ENCODE measurements at regions not wholly inside any gene's neighbourhood (a gene's known extent, or its start where the extent isn't known, plus 50 kb on each side); places are given as distances from the start of the nearest gene placed in this dataset.

DNA sequence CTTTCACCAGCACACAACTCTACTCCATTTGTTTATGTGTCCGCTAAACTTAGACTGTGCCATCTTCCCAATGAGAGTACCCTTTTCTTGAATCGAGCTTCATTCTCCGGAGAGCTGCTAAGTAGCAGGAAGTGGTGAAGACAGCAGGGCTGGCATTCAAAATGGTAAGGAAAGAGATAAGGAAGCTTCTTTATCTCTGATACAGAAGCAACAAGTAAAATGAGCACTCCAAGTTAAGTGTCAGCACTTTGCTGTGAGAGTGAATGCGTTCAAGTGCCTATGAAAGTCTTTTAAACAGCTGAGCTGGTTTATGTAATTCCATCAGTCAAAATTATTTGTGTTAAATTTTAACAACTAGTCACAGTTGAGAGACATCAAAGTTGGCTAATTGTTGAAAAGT is 386.8 kb upstream of the PTPRD start:
- DNase-seq (ENCODE audit: low spot score) = no peak

DNA sequence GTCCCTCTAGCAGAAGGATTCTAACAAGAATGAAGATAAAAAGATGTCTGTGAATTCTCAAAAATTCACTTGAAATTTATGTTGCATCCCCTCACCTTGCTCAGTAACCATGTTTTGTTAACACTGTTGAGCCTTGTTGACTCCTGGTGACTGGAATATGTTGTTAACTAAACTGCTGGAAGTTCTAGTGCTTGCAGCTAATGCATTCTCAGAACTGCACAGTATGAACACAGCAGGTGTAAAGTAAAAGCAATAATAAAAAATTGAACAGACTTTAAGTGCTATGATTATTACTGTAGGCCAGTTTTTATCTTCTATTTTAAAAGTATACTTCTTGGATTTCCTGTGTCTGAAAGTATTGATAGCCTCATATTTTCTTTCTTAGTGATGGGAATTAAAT is 388.7 kb upstream of the PTPRD start:
- DNase-seq (ENCODE audit: low spot score) = no peak

DNA sequence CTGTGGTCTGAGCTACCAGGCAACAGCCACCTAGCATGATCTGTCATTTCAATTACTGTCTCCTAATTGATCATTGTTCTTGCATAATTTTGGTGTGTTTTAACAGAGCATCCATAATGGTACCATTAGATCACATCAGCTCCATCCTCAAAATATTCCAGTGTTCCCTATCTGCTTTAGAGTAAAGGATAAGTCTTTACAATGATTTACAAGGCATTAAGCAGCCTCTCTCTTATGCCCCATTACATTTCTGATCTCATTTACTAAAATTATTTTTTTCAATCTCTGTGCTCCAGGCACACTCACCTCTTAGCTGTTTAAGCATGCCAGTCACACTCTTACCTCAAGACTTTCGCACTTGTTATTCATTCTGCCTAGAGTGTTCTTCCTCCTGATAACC is 389.9 kb upstream of the PTPRD start:
- no peak for DNase-seq (ENCODE audit: low spot score)

DNA sequence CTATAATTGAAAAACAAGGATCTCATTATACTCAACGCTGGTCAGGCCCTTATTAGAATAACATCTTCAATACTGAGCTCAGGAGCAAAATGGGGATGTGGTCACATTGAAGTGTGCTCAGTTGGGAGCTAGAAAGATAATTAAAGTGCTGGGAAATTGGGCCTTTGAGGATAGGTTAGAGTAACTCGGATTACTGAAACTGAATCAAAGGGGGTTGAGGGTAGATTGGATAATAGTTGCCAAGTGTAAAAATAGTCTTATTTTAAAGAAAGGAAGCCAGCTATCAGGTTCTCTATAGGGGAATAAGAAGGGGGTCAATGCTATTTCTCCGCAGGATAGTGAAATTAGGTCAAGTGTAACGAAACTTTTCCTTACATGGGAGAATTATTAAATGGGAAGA is 391.0 kb upstream of the PTPRD start:
- DNase-seq (ENCODE audit: low spot score) = no peak

DNA sequence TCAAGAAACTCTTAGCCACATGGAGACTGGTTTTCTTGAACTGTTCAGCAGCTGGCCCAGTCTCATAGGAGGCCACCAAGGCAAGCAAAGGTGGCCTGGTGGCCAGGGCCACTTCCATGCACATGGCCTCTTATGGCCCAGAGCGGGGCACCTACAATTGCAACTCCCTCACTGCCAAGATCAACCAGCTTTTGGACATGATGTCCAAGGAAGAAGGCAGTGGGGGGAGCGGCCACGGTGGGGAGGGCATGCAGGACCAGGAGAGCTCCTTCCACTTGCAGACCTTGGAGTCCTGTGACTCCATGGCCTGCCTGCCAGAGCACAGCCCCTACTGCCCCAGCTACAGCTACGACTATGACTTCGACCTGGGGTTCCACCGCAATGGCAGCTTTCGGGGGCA is 398.9 kb upstream of the PTPRD start:
- DNase-seq (ENCODE audit: low spot score) = no peak

DNA sequence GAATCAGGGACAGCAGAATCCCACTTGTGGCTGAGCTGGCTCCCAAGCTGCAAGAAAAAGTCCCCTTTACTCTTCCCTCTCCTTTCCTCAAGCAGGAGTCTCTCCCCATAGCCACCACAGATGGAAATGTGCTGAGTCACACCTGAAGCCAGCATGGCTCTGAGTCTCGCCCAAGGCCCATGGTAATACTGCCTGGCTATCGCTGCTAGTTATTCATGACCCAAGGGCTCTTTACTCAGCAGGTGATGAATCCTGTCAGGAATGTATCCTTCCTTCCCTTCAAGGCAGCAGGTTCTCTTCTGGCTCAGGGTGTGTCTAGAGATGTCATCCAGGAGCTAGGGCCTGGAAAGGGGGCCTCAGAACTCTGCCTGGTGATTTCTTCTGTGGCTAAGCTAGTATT is 403.3 kb upstream of the PTPRD start:
- no peak for DNase-seq (ENCODE audit: low spot score)

DNA sequence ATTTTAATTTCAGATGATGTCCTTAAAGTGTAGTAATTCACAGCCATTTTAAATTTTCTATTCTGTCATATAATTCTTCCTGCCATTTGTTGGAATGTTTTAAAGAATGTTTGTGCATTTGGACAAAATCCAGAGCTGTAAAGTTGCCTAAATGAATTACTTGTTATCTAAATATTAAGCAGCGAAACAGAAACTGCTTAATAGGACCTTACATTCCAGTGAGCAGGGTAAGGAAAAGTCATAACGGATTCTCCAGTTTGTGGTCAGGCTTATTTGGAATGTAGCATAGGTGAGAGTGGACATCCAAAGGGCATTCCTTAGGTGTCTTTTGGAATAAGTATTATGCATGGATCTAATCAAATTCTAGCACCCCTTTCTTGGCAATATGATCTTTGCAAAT is 410.4 kb upstream of the PTPRD start:
- DNase-seq (ENCODE audit: low spot score) = no peak

DNA sequence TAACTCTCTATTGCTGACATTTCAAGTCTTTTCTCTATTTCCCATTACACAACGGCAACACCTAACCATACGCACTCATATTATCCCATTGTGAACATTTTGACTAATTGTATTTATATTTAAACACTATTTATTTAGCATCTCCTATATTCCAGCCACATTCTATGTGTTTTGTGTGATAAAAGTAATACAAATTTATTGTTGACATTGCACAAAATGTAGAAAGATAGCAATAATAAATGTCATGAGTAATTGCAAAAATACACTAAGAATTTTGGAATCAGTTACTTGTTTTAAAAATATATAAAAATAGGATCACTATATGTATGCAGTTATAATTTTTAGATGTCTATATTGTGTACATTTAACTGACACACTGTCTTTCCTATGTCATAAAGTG is 413.0 kb upstream of the PTPRD start:
- DNase-seq (ENCODE audit: low spot score) = no peak

DNA sequence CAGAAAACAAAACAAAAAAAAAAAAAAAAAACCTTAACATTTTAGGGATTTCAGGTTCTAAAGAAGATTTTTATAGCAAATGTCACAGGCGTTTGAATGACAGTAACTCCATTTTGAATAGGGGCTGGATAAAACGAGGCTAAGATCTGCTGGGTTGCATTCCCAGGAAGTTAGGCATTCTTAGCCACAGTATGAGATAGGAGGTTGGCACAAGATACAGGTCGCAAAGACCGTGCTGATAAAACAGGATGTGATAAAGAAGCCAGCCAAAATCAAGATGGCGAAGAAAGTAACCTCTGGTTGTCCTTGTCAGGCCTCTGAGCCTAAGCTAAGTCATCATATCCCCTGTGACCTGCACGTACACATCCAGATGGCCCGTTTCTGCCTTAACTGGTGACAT is 425.6 kb upstream of the PTPRD start:
- DNase-seq (ENCODE audit: low spot score) = no peak

DNA sequence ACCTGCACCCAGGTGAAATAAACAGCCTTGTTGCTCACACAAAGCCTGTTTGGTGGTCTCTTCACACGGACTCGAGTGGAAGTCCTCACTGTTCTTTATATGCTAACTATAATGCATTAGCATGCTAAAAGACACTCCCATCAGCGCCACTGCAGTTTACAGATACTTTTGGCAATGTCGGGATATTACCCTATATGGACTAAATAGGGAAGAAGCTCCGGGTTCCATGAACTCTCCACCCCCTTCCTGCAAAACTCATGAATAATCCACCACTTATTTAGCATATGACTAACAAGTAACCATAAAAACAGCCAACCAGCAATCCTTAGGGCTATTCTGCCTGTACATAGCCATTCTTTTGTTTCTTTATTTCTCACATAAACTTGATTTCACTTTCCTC is 426.2 kb upstream of the PTPRD start:
- no peak for DNase-seq (ENCODE audit: low spot score)

DNA sequence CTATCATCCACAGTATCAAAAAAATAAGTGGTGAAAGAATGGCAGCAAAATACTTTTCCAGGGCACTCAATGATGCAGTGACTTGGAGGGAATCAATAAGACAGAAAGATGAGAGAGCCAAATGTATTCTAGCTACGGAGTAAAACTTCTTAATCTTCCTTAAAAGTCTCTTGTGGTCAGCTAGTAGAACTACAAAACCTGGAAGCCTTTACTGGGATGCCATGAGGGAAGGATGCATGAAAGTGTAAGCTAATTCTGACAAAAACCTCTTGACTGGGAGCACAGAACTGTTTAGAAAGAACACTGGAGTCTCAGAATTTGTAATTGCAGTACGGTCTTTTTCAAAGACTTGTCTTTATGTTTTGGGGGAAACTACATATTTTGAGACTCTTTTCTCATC is 432.8 kb upstream of the PTPRD start:
- no peak for DNase-seq (ENCODE audit: low spot score)

DNA sequence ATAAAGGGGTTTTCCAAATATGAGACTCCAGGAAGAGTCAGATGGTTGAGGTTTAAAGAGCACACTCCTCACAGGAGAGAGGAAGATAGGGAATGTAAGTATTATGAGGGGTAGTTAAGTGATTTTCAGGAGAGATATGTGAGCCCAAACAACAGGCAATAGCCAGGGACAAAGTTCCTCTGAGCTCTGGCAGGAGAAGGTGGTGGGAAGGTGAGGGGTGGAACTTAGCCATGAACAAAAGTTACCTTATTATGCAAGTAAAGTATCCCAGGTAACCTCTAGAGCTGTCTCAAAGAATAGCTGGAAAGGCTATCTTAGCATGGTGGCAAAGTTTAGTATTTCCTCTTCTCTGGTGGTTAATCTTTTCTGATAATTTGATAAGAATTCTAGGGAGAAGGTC is 450.5 kb upstream of the PTPRD start:
- no peak for DNase-seq (ENCODE audit: low spot score)

DNA sequence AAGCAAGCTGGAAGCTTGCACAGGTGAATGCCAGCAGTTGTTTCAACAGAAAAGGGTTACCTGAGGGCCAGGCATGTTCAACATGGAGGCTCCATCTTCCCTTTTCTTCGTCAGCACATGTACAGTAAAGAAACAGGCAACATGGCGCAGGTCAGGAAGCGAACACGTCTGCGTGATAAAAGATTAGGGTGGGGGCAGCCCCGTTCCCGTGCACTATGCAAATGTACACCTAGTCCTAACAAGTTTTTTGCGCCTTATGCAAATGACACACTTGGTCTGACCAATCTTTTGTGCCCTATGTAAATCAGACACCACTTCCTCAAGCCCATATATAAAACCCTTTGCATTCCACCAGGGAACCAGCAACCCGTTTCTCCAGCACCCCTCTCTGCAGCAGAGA is 452.1 kb upstream of the PTPRD start:
- no peak for DNase-seq (ENCODE audit: low spot score)

DNA sequence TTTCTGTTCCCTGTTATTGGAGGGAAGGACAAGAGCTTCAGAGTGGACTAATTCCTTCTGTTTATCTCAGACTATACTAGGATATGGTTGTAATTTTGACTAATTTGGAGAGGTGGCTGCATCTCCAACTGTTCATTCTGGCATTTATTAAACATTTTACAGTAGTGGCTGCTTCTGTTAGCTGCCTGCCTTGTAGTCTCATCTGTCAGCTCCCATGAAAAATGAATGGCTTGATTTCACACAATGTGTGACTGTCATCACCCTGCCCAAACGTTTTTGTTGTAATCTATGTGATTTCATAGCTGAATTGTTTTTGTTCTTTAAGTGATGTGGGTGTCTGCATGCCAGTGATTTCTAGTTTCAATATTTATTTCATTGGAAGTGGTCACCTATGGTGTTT is 459.4 kb upstream of the PTPRD start:
- no peak for DNase-seq (ENCODE audit: low spot score)

DNA sequence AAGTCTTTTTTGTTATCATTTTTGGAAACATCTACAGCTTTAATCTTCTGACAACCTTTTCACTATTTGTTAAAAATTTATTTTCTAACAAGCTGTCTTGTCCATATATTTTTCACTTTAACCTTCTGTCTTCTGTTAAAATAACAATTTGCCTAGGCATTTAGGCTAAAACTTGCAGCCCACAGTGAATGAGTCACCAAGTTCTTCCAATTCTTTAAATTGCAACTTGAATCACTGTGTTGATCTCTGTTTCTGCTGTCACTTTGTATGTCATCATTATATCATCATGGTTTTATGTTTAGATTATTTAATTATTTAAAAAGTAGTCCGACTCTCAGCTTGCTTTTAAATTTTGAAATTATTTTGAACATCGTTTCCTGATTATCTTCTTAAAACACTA is 473.8 kb upstream of the PTPRD start:
- DNase-seq (ENCODE audit: low spot score) = no peak

DNA sequence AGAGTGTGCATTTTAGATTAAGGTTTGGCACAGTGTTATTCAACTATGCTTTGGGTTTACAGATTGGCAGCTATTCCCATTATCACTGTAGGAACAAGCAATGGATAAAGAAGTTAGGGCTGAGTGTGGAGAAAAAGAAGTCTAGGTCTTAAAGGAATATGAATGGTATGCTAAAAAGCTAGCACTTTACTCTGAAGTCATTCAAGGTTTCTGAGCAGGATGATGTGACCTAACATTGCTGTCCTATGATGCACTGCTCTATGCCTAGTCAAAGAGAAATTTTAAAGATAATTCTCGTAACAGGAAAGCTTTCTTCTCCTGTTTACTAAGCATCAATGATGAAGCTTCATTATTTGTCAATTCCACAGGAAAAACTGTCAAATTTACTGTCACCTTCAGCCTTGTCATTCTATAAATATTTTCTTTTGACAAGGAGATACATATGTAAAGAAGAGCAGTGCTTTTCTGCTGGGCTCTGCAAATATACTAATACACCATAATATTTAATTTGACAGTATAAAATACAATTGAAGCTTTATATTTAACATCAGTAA is 476.1 kb upstream of the PTPRD start:
- no peak for DNase-seq (ENCODE audit: low spot score)

DNA sequence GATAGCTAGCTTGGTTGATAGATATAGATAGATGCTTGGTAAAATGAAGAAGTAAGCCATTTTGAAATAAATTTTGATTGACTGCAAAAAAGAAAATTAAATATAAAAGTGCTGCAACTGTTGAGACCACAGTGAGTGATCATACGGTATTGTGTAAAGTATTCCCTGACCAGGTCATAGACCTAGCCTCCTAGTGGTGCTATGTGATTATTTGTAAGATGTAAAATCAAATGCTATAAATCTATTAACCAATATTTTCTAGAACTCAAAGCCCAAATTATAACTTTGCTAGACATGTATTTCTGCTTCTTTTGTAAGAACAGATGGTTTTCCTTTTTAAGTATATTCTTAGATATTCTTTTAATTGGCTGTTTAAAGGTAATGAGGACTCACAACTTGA is 480.2 kb upstream of the PTPRD start:
- no peak for DNase-seq (ENCODE audit: low spot score)

DNA sequence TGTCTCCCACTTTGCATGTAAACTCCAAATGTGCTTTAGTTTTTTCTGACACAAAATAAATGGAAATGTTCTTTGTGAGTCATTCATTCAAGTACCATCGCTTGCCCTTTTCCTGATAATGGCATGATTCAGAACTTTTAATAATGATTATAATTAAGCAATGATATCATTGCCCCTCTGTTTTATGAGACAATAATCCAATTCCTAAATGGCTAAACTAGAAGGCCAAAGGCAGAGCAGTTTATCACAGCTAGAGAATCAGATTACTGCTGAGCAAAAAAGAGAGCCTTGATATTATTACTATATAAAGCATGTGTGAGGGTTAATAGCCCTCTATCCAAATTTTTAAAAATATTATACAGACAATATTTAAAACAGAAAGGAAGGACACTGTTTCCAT is 484.2 kb upstream of the PTPRD start:
- no peak for DNase-seq (ENCODE audit: low spot score)

DNA sequence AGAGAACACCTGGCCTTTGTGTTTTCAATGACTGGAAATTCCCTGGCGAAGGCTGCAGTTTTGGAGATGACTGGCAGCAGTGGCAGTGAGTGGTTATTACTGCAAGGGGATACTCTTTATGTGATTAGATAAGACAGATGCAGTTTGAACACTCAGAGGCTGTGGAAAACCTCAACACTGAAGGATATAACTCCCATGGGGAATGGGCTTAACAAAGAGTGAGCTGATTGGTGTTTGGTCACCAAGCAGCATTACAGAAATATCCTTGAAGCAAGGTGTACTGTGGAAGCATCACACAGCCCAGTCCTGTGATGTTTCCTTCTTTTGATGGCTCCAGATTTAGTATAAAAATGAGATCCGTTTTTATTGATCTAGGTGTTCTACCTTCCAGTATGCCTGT is 490.7 kb upstream of the PTPRD start:
- DNase-seq (ENCODE audit: low spot score) = no peak

DNA sequence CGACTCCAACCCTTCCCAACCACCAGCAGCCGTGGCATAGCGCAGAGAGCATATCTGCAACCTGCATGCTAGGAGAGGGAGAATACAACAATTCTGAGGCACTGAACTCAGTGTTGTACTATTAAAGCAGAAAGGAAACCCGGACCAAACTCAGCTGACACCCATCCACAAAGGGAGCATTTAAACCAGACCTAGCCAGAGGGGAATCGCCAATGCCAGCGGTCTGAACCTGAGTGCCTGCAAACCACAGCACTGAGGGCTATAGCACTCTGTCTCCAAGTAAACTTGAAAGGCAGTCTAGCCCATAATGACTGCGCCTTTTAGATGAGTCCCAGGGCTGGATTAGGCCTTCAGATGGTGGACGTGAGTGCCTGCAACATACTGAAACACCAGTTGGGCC is 494.4 kb upstream of the PTPRD start:
- no peak for DNase-seq (ENCODE audit: low spot score)

DNA sequence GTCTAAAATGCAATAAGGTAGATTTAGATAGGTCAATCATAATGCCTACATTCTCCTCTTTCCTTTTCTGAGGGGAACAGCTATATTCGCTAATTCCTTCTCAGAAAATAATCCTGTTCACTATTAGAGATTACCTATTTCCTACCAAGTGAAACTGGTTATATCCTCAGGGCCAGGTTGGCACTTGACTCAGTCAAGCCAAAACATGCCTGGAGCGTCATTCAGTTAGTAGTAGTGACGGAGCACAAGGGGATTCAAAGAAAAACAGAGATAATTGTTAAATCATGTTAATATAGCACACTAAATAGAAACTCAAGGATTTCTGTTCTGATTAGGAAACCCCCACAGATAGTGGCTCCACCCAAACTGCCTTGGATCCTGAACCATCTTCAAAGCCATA is 515.4 kb upstream of the PTPRD start:
- DNase-seq (ENCODE audit: low spot score) = no peak

DNA sequence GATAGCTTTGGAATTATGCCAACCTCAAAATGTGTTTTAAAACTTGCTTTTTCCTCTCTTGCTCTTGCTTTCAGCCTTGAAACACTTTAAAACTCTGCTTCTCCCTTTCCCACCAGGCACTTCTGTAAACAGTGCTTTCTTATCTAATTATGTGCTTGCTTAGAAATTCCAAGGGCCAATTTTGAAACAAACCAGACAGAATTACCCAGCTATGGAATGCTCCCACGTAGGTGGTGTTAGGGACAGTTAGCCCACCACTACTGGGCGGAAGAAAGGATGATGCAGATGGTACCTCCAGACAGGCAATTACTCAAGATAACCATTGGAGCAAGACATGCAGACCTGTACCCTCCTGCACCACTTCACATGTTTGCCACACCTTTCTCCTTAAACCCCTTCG is 523.0 kb upstream of the PTPRD start:
- no peak for DNase-seq (ENCODE audit: low spot score)

DNA sequence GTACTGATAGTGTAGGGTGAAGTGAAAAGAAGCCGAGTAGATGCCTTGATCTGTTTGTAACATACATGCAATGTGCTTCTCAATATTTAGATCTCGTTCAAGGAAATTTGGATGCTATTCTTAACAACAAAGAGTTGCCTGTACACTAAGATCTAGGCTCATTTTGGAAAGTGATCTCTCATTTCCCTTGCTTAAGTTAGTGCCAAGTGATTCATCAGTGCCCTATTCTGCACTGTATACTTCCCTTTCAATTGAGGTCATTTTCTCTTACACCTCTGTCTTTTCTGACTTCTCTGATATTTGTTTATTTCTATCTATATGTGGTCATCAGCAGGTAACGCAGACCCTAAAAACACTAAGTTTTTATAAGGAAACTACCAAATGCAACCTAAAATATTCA is 528.6 kb upstream of the PTPRD start:
- no peak for DNase-seq (ENCODE audit: low spot score)

DNA sequence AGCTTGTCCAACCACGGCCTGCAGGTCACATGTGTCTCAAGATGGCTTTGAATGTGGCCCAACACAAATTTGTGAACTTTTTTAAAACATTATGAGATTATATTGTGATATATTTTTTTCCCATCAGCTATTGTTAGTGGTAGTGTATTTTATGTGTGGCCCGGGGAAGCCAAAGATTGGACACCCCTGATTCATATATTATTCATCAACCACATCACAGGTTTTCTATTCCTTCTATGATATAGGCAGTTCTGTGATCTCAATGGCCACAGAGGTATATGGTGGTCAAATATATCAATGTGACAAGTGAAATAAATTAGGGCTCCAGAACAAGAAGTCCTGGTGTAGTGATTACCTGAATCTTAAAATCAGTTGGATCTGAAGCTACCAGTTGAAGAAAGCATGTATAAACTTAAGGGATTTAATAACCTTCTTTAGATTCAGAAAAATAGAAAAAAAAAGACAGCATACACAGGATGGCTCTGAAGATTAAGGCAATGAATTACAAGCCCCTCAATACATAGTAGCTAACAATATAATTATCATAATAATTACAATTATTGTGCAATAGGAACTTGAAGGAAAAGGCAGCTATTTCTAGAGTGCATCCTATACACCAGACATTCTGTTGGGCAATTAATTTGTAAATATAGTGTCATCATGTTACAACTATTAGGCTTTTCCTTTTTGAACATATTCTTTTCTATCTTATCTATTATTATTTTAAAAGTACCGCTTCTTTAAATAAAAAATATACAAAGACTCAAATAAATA is 530.4 kb upstream of the PTPRD start:
- no peak for DNase-seq (ENCODE audit: low spot score)

All from AG20443 (cell line).